ENCODE measurements at regions not wholly inside any gene's neighbourhood (a gene's known extent, or its start where the extent isn't known, plus 50 kb on each side); places are given as distances from the start of the nearest gene placed in this dataset.

- no peak overlapping the region for H2BK20ac ChIP-seq (ENCODE audit: low read length)
- no peak overlapping the region for H3K4me2 ChIP-seq (ENCODE audit: insufficient read depth in 1 of 2, low read depth in 2 of 2, low read length in 2 of 2)
- no peak overlapping the region for H4K5ac ChIP-seq (ENCODE audit: insufficient read length, low read depth, low read length)
- H3K23me2 ChIP-seq (ENCODE audit: low read depth, low read length): 0 out of 2 replicates have a peak, but pooled peaks cover 3% of the 10 kb centered on the region
- no peak overlapping the region for H3K4me3 ChIP-seq (ENCODE audit: extremely low read depth in 1 of 4, insufficient read depth in 2 of 4, low read depth in 3 of 4, low read length in 4 of 4)
- no peaks in the 10 kb centered on the region for H3K79me1 ChIP-seq (ENCODE audit: low read depth, low read length)
- H3K9me3 ChIP-seq (ENCODE audit: insufficient read depth in 2 of 2, low read depth in 1 of 2, low read length in 1 of 2): peaks cover 3 to 7% of the 10 kb centered on the region in 2 experiments; a peak in 1 of 4 replicates
- H3K56ac ChIP-seq (replicated peaks; ENCODE audit: insufficient read length, low read depth, low read length): no peak overlapping the region
- no peaks in the 10 kb centered on the region for H3K27me3 ChIP-seq (replicated peaks in 1 of 4; ENCODE audit: control insufficient read depth in 3 of 4, extremely low read depth in 1 of 4, insufficient read depth in 3 of 4, low read length in 3 of 4)
- H3K36me3 ChIP-seq (ENCODE audit: control insufficient read depth in 2 of 4, insufficient read depth in 4 of 4, low read length in 3 of 4): no peaks in the 10 kb centered on the region
- 84% methylated on average over 4 of the region's 4 CpGs; no CpG with 5 or more reads in 1 of the 2 experiments for WGBS, 2 experiments (ENCODE audit: extremely low coverage in 1 of 2, insufficient coverage in 1 of 2, insufficient read length in 1 of 2, insufficient replicate concordance in 2 of 2, low coverage in 1 of 2, low lambda C conversion rate in 2 of 2, missing lambda C conversion rate in 1 of 2)
- no peak overlapping the region for H2BK15ac ChIP-seq (ENCODE audit: low read length)
- H2AFZ ChIP-seq (ENCODE audit: low read length): no peak overlapping the region
- H3K9ac ChIP-seq (replicated peaks in 1 of 4; ENCODE audit: extremely low read depth in 1 of 4, low read depth in 3 of 4, low read length in 3 of 4): no peak overlapping the region
- H4K20me1 ChIP-seq (replicated peaks in 1 of 2; ENCODE audit: control insufficient read depth in 1 of 2, insufficient read depth in 2 of 2, low read length in 2 of 2): no peaks in the 10 kb centered on the region
- H2BK120ac ChIP-seq (replicated peaks; ENCODE audit: low read depth, low read length): no peak overlapping the region
- no peaks in the 10 kb centered on the region for H3K79me2 ChIP-seq (ENCODE audit: control insufficient read depth in 1 of 2, insufficient read depth in 2 of 2, low read length in 2 of 2)
- CTCF ChIA-PET (ENCODE audit: partially characterized antibody): interaction anchor here (0.6 to 8.8 kb wide), 9 partner anchors 9 to 295 kb away, joined by 3 to 81 read pairs (median 3); no protein-coding TSS in a partner anchor
- DNase-seq (ENCODE audit: low read depth in 1 of 2, low spot score in 2 of 2): no peak
- no peak overlapping the region for H4K91ac ChIP-seq (replicated peaks; ENCODE audit: insufficient read length, low read length)
- H2BK12ac ChIP-seq (ENCODE audit: low read depth, low read length): no peak overlapping the region
- H3K14ac ChIP-seq (ENCODE audit: insufficient read length): no peak overlapping the region
- FAIRE-seq: no peak
- peaks cover 0 to 4% (median 1%) of the 10 kb centered on the region in 4 experiments; a peak in 5 of 7 replicates for H3K4me1 ChIP-seq (replicated peaks in 1 of 4; ENCODE audit: control insufficient read depth in 3 of 4, insufficient read depth in 4 of 4, low read length in 3 of 4)
- no peak overlapping the region for H4K8ac ChIP-seq (ENCODE audit: extremely low read depth, insufficient read depth, low read length)
- no peak for TF ChIP-seq SAP30 (IDR thresholded peaks at IDR 0.05; ENCODE audit: insufficient read depth, insufficient replicate concordance, low read length)
- no peak for TF ChIP-seq KDM1A (IDR thresholded peaks at IDR 0.05; ENCODE audit: borderline replicate concordance, low read length)
- no peak for TF ChIP-seq CEBPB (IDR thresholded peaks at IDR 0.05; ENCODE audit: low read depth, low read length)
- no peak for TF ChIP-seq TAF1 (IDR thresholded peaks at IDR 0.05; ENCODE audit: low read depth, low read length)
- no peak for TF ChIP-seq KDM4A (IDR thresholded peaks at IDR 0.05; ENCODE audit: low read depth, low read length, severe bottlenecking)
- no peak for TF ChIP-seq SUZ12 (IDR thresholded peaks at IDR 0.05; ENCODE audit: low read length)
- no peak for TF ChIP-seq CBX8 (IDR thresholded peaks at IDR 0.05; ENCODE audit: borderline replicate concordance, low read depth, low read length)
- TF ChIP-seq TAF7 (optimal IDR thresholded peaks at IDR 0.05; ENCODE audit: borderline replicate concordance, low read depth, low read length): no peak
- no peak for TF ChIP-seq BACH1 (IDR thresholded peaks at IDR 0.05; ENCODE audit: low read length)
- no peak overlapping the region for H2AK5ac ChIP-seq (ENCODE audit: low read depth, low read length)
- no peak overlapping the region for H2BK5ac ChIP-seq (ENCODE audit: low read depth, low read length)
- no peak overlapping the region for H3K4ac ChIP-seq (replicated peaks; ENCODE audit: insufficient read length, low read depth, low read length)
- POLR2A ChIA-PET (ENCODE audit: partially characterized antibody): interaction anchor here (1.1 to 1.4 kb wide), 2 partner anchors 30 to 104 kb away, joined by 3 to 6 read pairs; no protein-coding TSS in a partner anchor
- H3K18ac ChIP-seq (ENCODE audit: extremely low read depth, low read length): no peak overlapping the region
- no peak overlapping the region for H3K23ac ChIP-seq (ENCODE audit: insufficient read length)
- H3K27ac ChIP-seq (ENCODE audit: low read depth, low read length): no peak overlapping the region
Measured at GRCh38 chr18:46362533-46362932, 258.3 kb downstream of the HAUS1 start.

Measured in H1 (cell line).